H9 (cell line): ENCODE measurements at regions not wholly inside any gene's neighbourhood (a gene's known extent, or its start where the extent isn't known, plus 50 kb on each side); places are given as distances from the start of the nearest gene placed in this dataset.

Experiments
- DNase-seq: peaks from one replicate; pipeline ENCODE4 v3.0.0-alpha.2; 2017
- H2AFZ ChIP-seq: one replicate; pipeline ENCODE4 v1.6.1; 2013; ENCODE audit warnings: mild to moderate bottlenecking, low read length, control low read depth, moderate library complexity
- H2AK5ac ChIP-seq: 2 replicates; pipeline ENCODE4 v1.6.1; 2013; ENCODE audit warnings: low read length, control low read depth, mixed read lengths; ENCODE audit not compliant: insufficient read length
- H2BK120ac ChIP-seq: one replicate; pipeline ENCODE4 v1.6.1; 2013; ENCODE audit warnings: low read depth, mild to moderate bottlenecking, low read length, control low read depth, inconsistent platforms; ENCODE audit not compliant: poor library complexity, severe bottlenecking
- H2BK12ac ChIP-seq: 2 replicates; pipeline ENCODE4 v1.6.1; 2013; ENCODE audit warnings: low read length, control low read depth, mixed read lengths, low read depth; ENCODE audit not compliant: insufficient read length
- H2BK15ac ChIP-seq: 2 replicates; pipeline ENCODE4 v1.6.1; 2013; ENCODE audit warnings: low read depth, low read length, control low read depth
- H2BK20ac ChIP-seq: one replicate; pipeline ENCODE4 v1.6.1; 2013; ENCODE audit warnings: low read depth, mild to moderate bottlenecking, low read length, control low read depth, inconsistent platforms; ENCODE audit not compliant: poor library complexity, severe bottlenecking
- H2BK5ac ChIP-seq: 2 replicates; pipeline ENCODE4 v1.6.1; 2013; ENCODE audit warnings: low read length, control low read depth, mixed read lengths; ENCODE audit not compliant: insufficient read length
- H3K14ac ChIP-seq: 2 replicates; pipeline ENCODE4 v1.6.1; 2013; ENCODE audit warnings: low read length, control low read depth; ENCODE audit not compliant: insufficient read depth
- H3K18ac ChIP-seq: 2 replicates; pipeline ENCODE4 v1.6.1; 2013; ENCODE audit warnings: low read depth, mild to moderate bottlenecking, mixed read lengths, low read length, control low read depth; ENCODE audit not compliant: insufficient read length
- H3K23ac ChIP-seq: 2 replicates; pipeline ENCODE4 v1.6.1; 2013; ENCODE audit warnings: low read length, control low read depth, mixed read lengths, low read depth; ENCODE audit not compliant: insufficient read length
- H3K23me2 ChIP-seq: 2 replicates; pipeline ENCODE4 v1.6.1; 2013; ENCODE audit warnings: low read depth, mild to moderate bottlenecking, mixed read lengths, low read length, control low read depth; ENCODE audit not compliant: insufficient read length, poor library complexity, severe bottlenecking
- H3K27ac ChIP-seq: 2 replicates; pipeline ENCODE4 v1.5.1; 2013; ENCODE audit warnings: low read length, control low read depth, mixed read lengths, low read depth; ENCODE audit not compliant: insufficient read length
- H3K27me3 ChIP-seq: 2 replicates; pipeline ENCODE4 v1.6.1; 2013; ENCODE audit warnings: low read length, control low read depth, inconsistent platforms; ENCODE audit not compliant: insufficient read depth
- H3K4ac ChIP-seq: 2 replicates; pipeline ENCODE4 v1.6.1; 2013; ENCODE audit warnings: low read depth, mild to moderate bottlenecking, control low read depth, inconsistent platforms, low read length, moderate library complexity
- H3K4me1 ChIP-seq: 2 replicates; pipeline ENCODE4 v1.6.1; 2013; ENCODE audit warnings: low read length, control low read depth, inconsistent platforms; ENCODE audit not compliant: insufficient read depth
- H3K4me2 ChIP-seq: 2 replicates; pipeline ENCODE4 v1.6.1; 2013; ENCODE audit warnings: low read length, control low read depth, mixed read lengths; ENCODE audit not compliant: insufficient read length, insufficient read depth
- H3K56ac ChIP-seq: 2 replicates; pipeline ENCODE4 v1.6.1; 2013; ENCODE audit warnings: low read depth, mild to moderate bottlenecking, mixed read lengths, low read length, control low read depth; ENCODE audit not compliant: insufficient read length
- H3K79me1 ChIP-seq: 2 replicates; pipeline ENCODE4 v1.6.1; 2013; ENCODE audit warnings: low read depth, mild to moderate bottlenecking, moderate library complexity, low read length, control low read depth, inconsistent platforms; ENCODE audit not compliant: insufficient read depth, poor library complexity, severe bottlenecking
- H3K79me2 ChIP-seq: 2 replicates; pipeline ENCODE4 v1.6.1; 2013; ENCODE audit warnings: low read length, control low read depth, inconsistent platforms; ENCODE audit not compliant: insufficient read depth
- H3K9ac ChIP-seq: 2 replicates; pipeline ENCODE4 v1.6.1; 2013; ENCODE audit warnings: low read length, control low read depth, mixed read lengths; ENCODE audit not compliant: insufficient read length; ENCODE audit errors: extremely low read depth
- H3K9me3 ChIP-seq: one replicate; pipeline ENCODE4 v1.6.1; 2013; ENCODE audit warnings: low read depth, low read length, inconsistent platforms; ENCODE audit not compliant: control insufficient read depth
- H3T11ph ChIP-seq: one replicate; pipeline ENCODE4 v1.6.1; 2013; ENCODE audit warnings: mild to moderate bottlenecking, low read length, control low read depth, inconsistent platforms
- H4K20me1 ChIP-seq: one replicate; pipeline ENCODE4 v1.6.1; 2013; ENCODE audit not compliant: control insufficient read depth, insufficient read length, insufficient read depth
- H4K5ac ChIP-seq: 2 replicates; pipeline ENCODE4 v1.6.1; 2013; ENCODE audit warnings: low read depth, mild to moderate bottlenecking, mixed read lengths, low read length, control low read depth; ENCODE audit not compliant: insufficient read length
- H4K8ac ChIP-seq: replicated peaks from 2 replicates; pipeline ENCODE4 v1.6.1; 2013; ENCODE audit warnings: low read length, control low read depth, mixed read lengths, low read depth; ENCODE audit not compliant: insufficient read length
- H4K91ac ChIP-seq: 2 replicates; pipeline ENCODE4 v1.6.1; 2013; ENCODE audit warnings: low read depth, mild to moderate bottlenecking, moderate library complexity, mixed read lengths, low read length, control low read depth; ENCODE audit not compliant: insufficient read length
- H3K27ac Mint-ChIP-seq, 3 experiments: 2 replicates in 2 of 3; 3 replicates in 1 of 3; pipeline ENCODE4 v1.8.0; 2020 to 2021; ENCODE audit warnings: mixed read lengths in 3 of 3, mild to moderate bottlenecking in 1 of 3, moderate library complexity in 1 of 3
- H3K27me3 Mint-ChIP-seq: 2 replicates; pipeline ENCODE4 v1.8.0; 2021; ENCODE audit warnings: low read depth, mild to moderate bottlenecking, moderate library complexity, mixed read lengths
- H3K36me3 Mint-ChIP-seq, 3 experiments: 2 replicates in 2 of 3; 3 replicates in 1 of 3; pipeline ENCODE4 v1.8.0; 2020 to 2021; ENCODE audit warnings: low read depth in 3 of 3, mixed read lengths in 3 of 3; ENCODE audit not compliant: insufficient read depth in 1 of 3
- H3K4me1 Mint-ChIP-seq, 2 experiments: 2 replicates each; pipeline ENCODE4 v1.8.0; 2020; ENCODE audit warnings: mixed read lengths in 2 of 2
- H3K4me3 Mint-ChIP-seq, 2 experiments: 2 replicates in 1 of 2; 3 replicates in 1 of 2; pipeline ENCODE4 v1.8.0; 2020 to 2021; ENCODE audit warnings: mild to moderate bottlenecking in 2 of 2, mixed read lengths in 2 of 2, moderate library complexity in 1 of 2
- H3K9me3 Mint-ChIP-seq, 2 experiments: 2 replicates in 1 of 2; 3 replicates in 1 of 2; pipeline ENCODE4 v1.8.0; 2020; ENCODE audit warnings: mild to moderate bottlenecking in 2 of 2, mixed read lengths in 2 of 2, moderate library complexity in 1 of 2
- CTCF ChIP-seq: fragments of 200-600 bp; sonication (generic); conservative IDR thresholded peaks from 3 replicates; pipeline ENCODE4 v1.8.0; 2021; ENCODE audit warnings: antibody characterized with exemption, mild to moderate bottlenecking
- WGBS: extraction: QIAGEN DNeasy Blood & Tissue Kit; methylation state at CpG from one replicate; pipeline ENCODE4 v1.1.7; 2013; ENCODE audit warnings: missing lambda C conversion rate, low lambda C conversion rate, mixed read lengths; ENCODE audit not compliant: insufficient read length; ENCODE audit errors: extremely low coverage; 5-methylcytosine and 5-hydroxymethylcytosine counted together

GRCh38 chr3:171939578-171939977 lies 96.4 kb downstream of the TMEM212 start:
- WGBS, result no CpG with 5 or more reads among the region's 2 CpGs

More at GRCh38 chr3:171939578-171939977, 96.4 kb downstream of the TMEM212 start:
- Histone ChIP-seq H3K79me1 (no peaks in the 10 kb centered on the region), H3K14ac (no peak overlapping the region), H2BK120ac (no peak overlapping the region), H2BK12ac (no peak overlapping the region), H3K4ac (no peak overlapping the region), H2AFZ (no peak overlapping the region), H3K27ac (no peak overlapping the region), H4K5ac (no peak overlapping the region), H3K4me1 (no peaks in the 10 kb centered on the region), H3K9ac (no peak overlapping the region), H3T11ph (no peak overlapping the region), H3K23me2 (no peaks in the 10 kb centered on the region), H2BK15ac (no peak overlapping the region), H4K8ac (no peak overlapping the region), H4K91ac (no peak overlapping the region), H3K79me2 (no peaks in the 10 kb centered on the region), H2AK5ac (no peak overlapping the region), H3K18ac (no peak overlapping the region), H3K27me3 (no peaks in the 10 kb centered on the region), H4K20me1 (no peaks in the 10 kb centered on the region), H3K9me3 (no peaks in the 10 kb centered on the region), H3K56ac (no peak overlapping the region), H3K23ac (no peak overlapping the region), H2BK5ac (no peak overlapping the region), H2BK20ac (no peak overlapping the region), H3K4me2 (no peak overlapping the region)
- H3K4me3 Mint-ChIP-seq, result no peak overlapping the region
- H3K9me3 Mint-ChIP-seq, result no peaks in the 10 kb centered on the region
- H3K36me3 Mint-ChIP-seq, result no peaks in the 10 kb centered on the region; a peak in 1 of 7 replicates
- H3K4me1 Mint-ChIP-seq, result peaks cover 13 to 22% of the 10 kb centered on the region in 2 experiments
- no peak for DNase-seq
- TF ChIP-seq CTCF, result no peak
- no peaks in the 10 kb centered on the region for H3K27me3 Mint-ChIP-seq
- H3K27ac Mint-ChIP-seq, result no peak overlapping the region
